Endothelial cell of umbilical vein (primary cell): ENCODE measurements at regions not wholly inside any gene's neighbourhood (a gene's known extent, or its start where the extent isn't known, plus 50 kb on each side); places are given as distances from the start of the nearest gene placed in this dataset.

Source experiments
- EZH2 ChIP-seq: IDR thresholded peaks from 2 replicates; pipeline ENCODE4 v1.6.1; 2012; ENCODE audit warnings: borderline replicate concordance, low read depth, mild to moderate bottlenecking, moderate library complexity, low read length, inconsistent platforms; ENCODE audit not compliant: severe bottlenecking
- FOS ChIP-seq: IDR thresholded peaks from 2 replicates; pipeline ENCODE4 v1.6.1; 2011; ENCODE audit warnings: mild to moderate bottlenecking, low read length, moderate library complexity, borderline replicate concordance; ENCODE audit not compliant: insufficient read depth
- GATA2 ChIP-seq: IDR thresholded peaks from 2 replicates; pipeline ENCODE4 v1.7.0; 2011; ENCODE audit warnings: low read depth, mild to moderate bottlenecking, moderate library complexity, mixed read lengths, low read length; ENCODE audit not compliant: insufficient read length, insufficient read depth
- JUN ChIP-seq: IDR thresholded peaks from 2 replicates; pipeline ENCODE4 v1.6.1; 2011; ENCODE audit warnings: borderline replicate concordance, low read depth; ENCODE audit not compliant: insufficient read length, insufficient read depth
- MYC ChIP-seq: IDR thresholded peaks from one replicate; pipeline ENCODE4 v1.6.1; 2011; ENCODE audit warnings: mild to moderate bottlenecking, low read depth, low read length
- POLR2A ChIP-seq: IDR thresholded peaks from 2 replicates; pipeline ENCODE4 v1.6.1; 2012; ENCODE audit warnings: low read depth, mild to moderate bottlenecking, control low read depth, low read length
- POLR2AphosphoS5 ChIP-seq: IDR thresholded peaks from 2 replicates; pipeline ENCODE4 v1.6.1; 2012; ENCODE audit warnings: low read depth, mild to moderate bottlenecking, control low read depth, low read length, moderate library complexity; ENCODE audit not compliant: insufficient read depth
- TF ChIP-seq, protein P1 (sequence below): IDR thresholded peaks from 2 replicates; pipeline ENCODE4 v1.6.1; 2011; ENCODE audit not compliant: insufficient read depth, insufficient read length
- TF ChIP-seq, protein P2 (sequence below), 2 donors: IDR thresholded peaks; 1 replicate in 1 of 2; 2 replicates in 1 of 2; pipeline ENCODE4 v1.5.1; 2011; ENCODE audit warnings: low read length in 2 of 2, mild to moderate bottlenecking in 2 of 2, moderate library complexity in 2 of 2, control low read depth in 1 of 2, inconsistent platforms in 1 of 2, low read depth in 1 of 2; ENCODE audit not compliant: insufficient read depth in 1 of 2; ENCODE audit errors: extremely low read depth in 1 of 2

DNA sequence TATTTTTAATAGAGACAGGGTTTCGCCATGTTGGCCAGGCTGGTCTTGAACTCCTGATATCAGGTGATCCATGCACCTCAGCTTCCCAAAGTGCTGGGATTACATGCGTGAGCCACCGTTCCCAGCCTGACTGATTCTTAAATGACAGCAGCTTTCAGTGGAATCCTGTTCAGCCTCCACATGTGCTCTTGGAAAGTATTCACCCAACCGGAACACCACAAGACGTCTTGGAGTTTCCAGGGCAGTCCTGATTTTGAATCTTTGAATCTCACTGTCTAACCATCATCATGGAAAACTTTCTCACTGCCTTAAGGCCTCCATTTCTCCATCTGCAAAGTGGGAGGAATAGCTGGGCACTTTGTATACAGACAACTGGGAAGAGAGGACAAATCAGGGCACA is 58.1 kb upstream of the ITPKB start:
- TF ChIP-seq MYC: no peak
- TF ChIP-seq POLR2A: no peak
- TF ChIP-seq, protein P1, sequence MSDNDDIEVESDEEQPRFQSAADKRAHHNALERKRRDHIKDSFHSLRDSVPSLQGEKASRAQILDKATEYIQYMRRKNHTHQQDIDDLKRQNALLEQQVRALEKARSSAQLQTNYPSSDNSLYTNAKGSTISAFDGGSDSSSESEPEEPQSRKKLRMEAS: no peak
- TF ChIP-seq, protein P2, sequence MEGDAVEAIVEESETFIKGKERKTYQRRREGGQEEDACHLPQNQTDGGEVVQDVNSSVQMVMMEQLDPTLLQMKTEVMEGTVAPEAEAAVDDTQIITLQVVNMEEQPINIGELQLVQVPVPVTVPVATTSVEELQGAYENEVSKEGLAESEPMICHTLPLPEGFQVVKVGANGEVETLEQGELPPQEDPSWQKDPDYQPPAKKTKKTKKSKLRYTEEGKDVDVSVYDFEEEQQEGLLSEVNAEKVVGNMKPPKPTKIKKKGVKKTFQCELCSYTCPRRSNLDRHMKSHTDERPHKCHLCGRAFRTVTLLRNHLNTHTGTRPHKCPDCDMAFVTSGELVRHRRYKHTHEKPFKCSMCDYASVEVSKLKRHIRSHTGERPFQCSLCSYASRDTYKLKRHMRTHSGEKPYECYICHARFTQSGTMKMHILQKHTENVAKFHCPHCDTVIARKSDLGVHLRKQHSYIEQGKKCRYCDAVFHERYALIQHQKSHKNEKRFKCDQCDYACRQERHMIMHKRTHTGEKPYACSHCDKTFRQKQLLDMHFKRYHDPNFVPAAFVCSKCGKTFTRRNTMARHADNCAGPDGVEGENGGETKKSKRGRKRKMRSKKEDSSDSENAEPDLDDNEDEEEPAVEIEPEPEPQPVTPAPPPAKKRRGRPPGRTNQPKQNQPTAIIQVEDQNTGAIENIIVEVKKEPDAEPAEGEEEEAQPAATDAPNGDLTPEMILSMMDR (IDR thresholded peaks at IDR 0.05; ENCODE audit: extremely low read depth in 1 of 2, insufficient read depth in 1 of 2, low read depth in 1 of 2, low read length in 2 of 2): no peak
- TF ChIP-seq GATA2: no peak
- no peak for TF ChIP-seq FOS
- no peak for TF ChIP-seq POLR2AphosphoS5
- TF ChIP-seq EZH2: no peak
- no peak for TF ChIP-seq JUN
